ENCODE measurements at regions not wholly inside any gene's neighbourhood (a gene's known extent, or its start where the extent isn't known, plus 50 kb on each side); places are given as distances from the start of the nearest gene placed in this dataset.

DNA sequence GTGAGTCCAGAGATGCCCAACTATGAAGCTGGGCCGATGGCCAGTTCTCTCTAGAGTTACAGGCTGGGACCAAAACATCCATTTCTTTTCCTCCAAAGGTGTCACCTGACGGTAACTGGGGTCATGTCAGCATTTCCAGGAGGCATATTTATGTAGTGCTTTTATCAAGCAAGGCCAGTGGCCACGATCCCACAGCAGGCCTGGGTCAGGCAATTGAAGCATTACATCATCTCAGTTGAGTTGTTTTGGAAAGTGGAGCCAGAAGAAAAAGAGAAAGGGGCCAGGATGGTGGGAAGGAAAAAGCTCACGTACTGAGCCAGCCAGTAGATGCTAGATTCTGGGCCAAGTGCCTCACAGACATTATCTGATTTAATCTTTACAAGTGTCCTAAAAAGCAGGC, 73.9 kb upstream of the BRINP1 start:
- in situ Hi-C loops (cut with HindIII; ENCODE audit: low pct_unique_long_range_greater_than_20kb, low sequenced_read_pairs) = no loop called here
- DNase-seq (ENCODE audit: low read depth) = no peak

- in situ Hi-C loops (cut with HindIII; ENCODE audit: low pct_unique_long_range_greater_than_20kb, low sequenced_read_pairs) = no loop called here
These were observed 72.6 kb upstream of the BRINP1 start for GRCh38 chr9:119441832-119442231.

GRCh38 chr9:119441338-119441737, 72.1 kb upstream of the BRINP1 start:
- no peak for DNase-seq (ENCODE audit: low read depth)
- in situ Hi-C loops (cut with HindIII; ENCODE audit: low pct_unique_long_range_greater_than_20kb, low sequenced_read_pairs) = no loop called here

More at GRCh38 chr9:119441832-119442231, 72.6 kb upstream of the BRINP1 start:
- no peak for DNase-seq (ENCODE audit: low read depth)

- DNase-seq (ENCODE audit: low read depth) = no peak
- in situ Hi-C loops (cut with HindIII; ENCODE audit: low pct_unique_long_range_greater_than_20kb, low sequenced_read_pairs) = no loop called here
These were observed 67.0 kb upstream of the BRINP1 start for GRCh38 chr9:119436261-119436660.

GRCh38 chr9:119435076-119435475, 65.8 kb upstream of the BRINP1 start:
- in situ Hi-C loops (cut with HindIII; ENCODE audit: low pct_unique_long_range_greater_than_20kb, low sequenced_read_pairs) = no loop called here
- DNase-seq (ENCODE audit: low read depth) = no peak

GRCh38 chr9:119432428-119432827, 63.2 kb upstream of the BRINP1 start:
- in situ Hi-C loops (cut with HindIII; ENCODE audit: low pct_unique_long_range_greater_than_20kb, low sequenced_read_pairs) = no loop called here
- no peak for DNase-seq (ENCODE audit: low read depth)

DNA sequence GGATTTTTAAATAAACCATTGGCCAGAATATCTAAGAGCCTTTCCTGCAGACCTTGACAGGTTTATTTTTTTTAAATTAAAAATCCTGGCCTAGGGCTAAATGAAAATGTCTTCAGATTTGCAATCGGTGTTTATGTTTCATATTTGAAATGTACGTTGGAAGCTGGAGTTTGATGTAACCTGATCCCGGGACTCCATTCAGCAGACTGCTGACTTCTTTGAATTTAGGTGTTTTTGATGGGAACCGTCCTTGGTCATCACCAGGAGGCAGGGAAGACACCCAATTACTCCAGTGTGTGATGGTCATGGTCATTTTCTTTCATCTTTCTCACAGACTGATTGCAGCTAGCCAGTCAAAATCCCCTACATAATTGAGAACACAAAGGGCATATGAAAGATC, 60.1 kb upstream of the BRINP1 start:
- in situ Hi-C loops (cut with HindIII; ENCODE audit: low pct_unique_long_range_greater_than_20kb, low sequenced_read_pairs) = no loop called here

GRCh38 chr9:119420231-119420630, 51.0 kb upstream of the BRINP1 start:
- DNase-seq (ENCODE audit: low read depth) = no peak
- in situ Hi-C loops (cut with HindIII; ENCODE audit: low pct_unique_long_range_greater_than_20kb, low sequenced_read_pairs) = no loop called here

More for the DNA sequence above, 60.1 kb upstream of the BRINP1 start:
- DNase-seq (ENCODE audit: low read depth) = no peak

All from Caki2 (cell line).